Gastrocnemius medialis (tissue), 4 donors: ENCODE measurements at regions not wholly inside any gene's neighbourhood (a gene's known extent, or its start where the extent isn't known, plus 50 kb on each side); places are given as distances from the start of the nearest gene placed in this dataset.

Experiments
- POLR2A ChIP-seq, 2 donors: fragments of 450-650 bp; IDR thresholded peaks; one replicate each; pipeline ENCODE4 v1.6.1; 2017; ENCODE audit warnings: antibody characterized with exemption in 2 of 2, mild to moderate bottlenecking in 2 of 2, moderate library complexity in 2 of 2
- TF ChIP-seq, protein P1 (sequence below), 5 experiments: fragments of 450-650 bp in 3 of 5; fragments of 200-600 bp in 2 of 5; sonication (generic) in 2 of 5; IDR thresholded peaks in 4 of 5; conservative IDR thresholded peaks in 1 of 5; 1 replicate in 4 of 5; 2 replicates in 1 of 5; pipeline ENCODE4 v1.5.1; 2016 to 2019; ENCODE audit warnings: antibody characterized with exemption in 5 of 5, mild to moderate bottlenecking in 3 of 5, moderate library complexity in 3 of 5

DNA sequence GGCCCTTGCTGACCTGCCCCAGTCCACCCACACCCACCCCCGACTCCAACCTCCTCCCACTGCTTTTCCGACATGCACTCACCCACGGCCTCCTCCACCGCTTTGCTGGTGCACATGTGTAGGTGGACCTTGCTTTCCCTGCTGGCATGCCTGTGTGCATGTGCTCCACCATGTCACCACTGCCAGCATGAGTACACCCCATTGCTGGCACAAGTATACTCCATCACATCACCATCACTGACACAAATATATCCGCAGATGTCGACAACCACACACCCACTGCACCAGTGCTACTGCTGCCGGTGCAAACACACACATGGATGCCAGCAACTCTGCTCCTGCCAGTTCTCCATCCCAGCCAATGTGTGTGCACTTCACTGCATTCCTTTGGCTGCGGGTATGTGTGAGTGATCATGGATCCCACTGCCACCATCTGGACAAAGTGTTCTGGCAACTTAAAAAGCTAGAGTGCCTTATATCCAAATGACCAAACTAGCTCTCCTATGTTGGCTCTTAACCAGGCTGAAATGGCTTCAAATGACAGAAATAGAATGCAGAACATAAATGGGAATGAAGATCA lies 1072.3 kb downstream of the RAPGEF2 start:
- TF ChIP-seq, protein P1, sequence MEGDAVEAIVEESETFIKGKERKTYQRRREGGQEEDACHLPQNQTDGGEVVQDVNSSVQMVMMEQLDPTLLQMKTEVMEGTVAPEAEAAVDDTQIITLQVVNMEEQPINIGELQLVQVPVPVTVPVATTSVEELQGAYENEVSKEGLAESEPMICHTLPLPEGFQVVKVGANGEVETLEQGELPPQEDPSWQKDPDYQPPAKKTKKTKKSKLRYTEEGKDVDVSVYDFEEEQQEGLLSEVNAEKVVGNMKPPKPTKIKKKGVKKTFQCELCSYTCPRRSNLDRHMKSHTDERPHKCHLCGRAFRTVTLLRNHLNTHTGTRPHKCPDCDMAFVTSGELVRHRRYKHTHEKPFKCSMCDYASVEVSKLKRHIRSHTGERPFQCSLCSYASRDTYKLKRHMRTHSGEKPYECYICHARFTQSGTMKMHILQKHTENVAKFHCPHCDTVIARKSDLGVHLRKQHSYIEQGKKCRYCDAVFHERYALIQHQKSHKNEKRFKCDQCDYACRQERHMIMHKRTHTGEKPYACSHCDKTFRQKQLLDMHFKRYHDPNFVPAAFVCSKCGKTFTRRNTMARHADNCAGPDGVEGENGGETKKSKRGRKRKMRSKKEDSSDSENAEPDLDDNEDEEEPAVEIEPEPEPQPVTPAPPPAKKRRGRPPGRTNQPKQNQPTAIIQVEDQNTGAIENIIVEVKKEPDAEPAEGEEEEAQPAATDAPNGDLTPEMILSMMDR (IDR thresholded peaks at IDR 0.05 in 4 of 5, conservative IDR thresholded peaks at IDR 0.05 in 1 of 5), result no peak
- no peak for TF ChIP-seq POLR2A (IDR thresholded peaks at IDR 0.05)
